ENCODE measurements at regions not wholly inside any gene's neighbourhood (a gene's known extent, or its start where the extent isn't known, plus 50 kb on each side); places are given as distances from the start of the nearest gene placed in this dataset.

GRCh38 chr11:128179039-128179438 is 408.3 kb downstream of the ETS1 start:
- H3K27ac ChIP-seq (ENCODE audit: low read depth in 1 of 2, low read length in 2 of 2) = no peak overlapping the region
- H3K4me1 ChIP-seq (ENCODE audit: control insufficient read depth in 1 of 2, insufficient read depth in 2 of 2, low read length in 2 of 2) = no peaks in the 10 kb centered on the region
- H3K36me3 ChIP-seq (ENCODE audit: control insufficient read depth in 1 of 2, insufficient read depth in 2 of 2, low read length in 1 of 2) = no peaks in the 10 kb centered on the region
- H3K27me3 ChIP-seq (ENCODE audit: control insufficient read depth in 1 of 2, insufficient read depth in 2 of 2, low read length in 1 of 2) = peaks cover 0 to 2% of the 10 kb centered on the region in 2 donors
- no peak for DNase-seq
- H3K4me3 ChIP-seq (ENCODE audit: low read length in 2 of 2) = no peak overlapping the region
- no peaks in the 10 kb centered on the region for H3K9me3 ChIP-seq (ENCODE audit: control insufficient read depth, low read length)
- ATAC-seq (ENCODE audit: low FRiP score) = no peak
- WGBS, 2 donors = 91 to 94% methylated on average over 2 of the region's 2 CpGs
- intact Hi-C loops (cut with DNase I) = loop anchor here (5.0 to 10.0 kb wide), 2 partner anchors 113 to 116 kb away; no protein-coding TSS in a partner anchor

- ATAC-seq (ENCODE audit: low FRiP score) (no peak), DNase-seq (no peak)
- intact Hi-C loops (cut with DNase I) = loop anchor here (2.0 to 10.0 kb wide), 6 partner anchors 118 to 658 kb away; no protein-coding TSS in a partner anchor
- peaks cover 0 to 2% of the 10 kb centered on the region in 2 donors for H3K27me3 ChIP-seq (ENCODE audit: control insufficient read depth in 1 of 2, insufficient read depth in 2 of 2, low read length in 1 of 2)
- no peaks in the 10 kb centered on the region for H3K36me3 ChIP-seq (ENCODE audit: control insufficient read depth in 1 of 2, insufficient read depth in 2 of 2, low read length in 1 of 2)
- no peaks in the 10 kb centered on the region for H3K9me3 ChIP-seq (ENCODE audit: control insufficient read depth, low read length)
- no peak overlapping the region for H3K4me3 ChIP-seq (ENCODE audit: low read length in 2 of 2)
- H3K27ac ChIP-seq (ENCODE audit: low read depth in 1 of 2, low read length in 2 of 2) = no peak overlapping the region
- WGBS, 2 donors = 92 to 94% methylated on average over 7 of the region's 7 CpGs
- H3K4me1 ChIP-seq (ENCODE audit: control insufficient read depth in 1 of 2, insufficient read depth in 2 of 2, low read length in 2 of 2) = no peaks in the 10 kb centered on the region
Observed at GRCh38 chr11:128174465-128175291, 412.7 kb downstream of the ETS1 start.

GRCh38 chr11:128172046-128172878 is 415.1 kb downstream of the ETS1 start:
- Histone ChIP-seq H3K27me3 (ENCODE audit: control insufficient read depth in 1 of 2, insufficient read depth in 2 of 2, low read length in 1 of 2) (peaks cover 0 to 2% of the 10 kb centered on the region in 2 donors), H3K27ac (ENCODE audit: low read depth in 1 of 2, low read length in 2 of 2) (no peak overlapping the region), H3K9me3 (ENCODE audit: control insufficient read depth, low read length) (no peaks in the 10 kb centered on the region), H3K4me1 (ENCODE audit: control insufficient read depth in 1 of 2, insufficient read depth in 2 of 2, low read length in 2 of 2) (no peaks in the 10 kb centered on the region), H3K36me3 (ENCODE audit: control insufficient read depth in 1 of 2, insufficient read depth in 2 of 2, low read length in 1 of 2) (no peaks in the 10 kb centered on the region), H3K4me3 (ENCODE audit: low read length in 2 of 2) (no peak overlapping the region)
- peak; percentile 83 for ATAC-seq (ENCODE audit: low FRiP score)
- intact Hi-C loops (cut with DNase I) = loop anchor here (2.0 to 10.0 kb wide), 5 partner anchors 123 to 660 kb away; no protein-coding TSS in a partner anchor
- DNase-seq = peak; percentile 84 to 91
- WGBS, 2 donors = 38 to 41% methylated on average over 4 of the region's 4 CpGs

- 19 to 20% methylated on average over 4 of the region's 4 CpGs for WGBS, 2 donors
Observed at GRCh38 chr11:128171506-128171905, 415.9 kb downstream of the ETS1 start.

GRCh38 chr11:128165572-128165971 is 421.8 kb downstream of the ETS1 start:
- 88% methylated on average over 4 of the region's 4 CpGs for WGBS, 2 donors
- H3K4me3 ChIP-seq (ENCODE audit: low read length in 2 of 2) = no peak overlapping the region
- no peaks in the 10 kb centered on the region for H3K36me3 ChIP-seq (ENCODE audit: control insufficient read depth in 1 of 2, insufficient read depth in 2 of 2, low read length in 1 of 2)
- H3K27me3 ChIP-seq (ENCODE audit: control insufficient read depth in 1 of 2, insufficient read depth in 2 of 2, low read length in 1 of 2) = no peaks in the 10 kb centered on the region
- intact Hi-C loops (cut with DNase I) = no loop called here
- ATAC-seq (ENCODE audit: low FRiP score) (no peak), DNase-seq (no peak)
- H3K4me1 ChIP-seq (ENCODE audit: control insufficient read depth in 1 of 2, insufficient read depth in 2 of 2, low read length in 2 of 2) = no peaks in the 10 kb centered on the region
- H3K27ac ChIP-seq (ENCODE audit: low read depth in 1 of 2, low read length in 2 of 2) = no peak overlapping the region
- no peaks in the 10 kb centered on the region for H3K9me3 ChIP-seq (ENCODE audit: control insufficient read depth, low read length)

More at GRCh38 chr11:128171506-128171905, 415.9 kb downstream of the ETS1 start:
- Histone ChIP-seq H3K27me3 (ENCODE audit: control insufficient read depth in 1 of 2, insufficient read depth in 2 of 2, low read length in 1 of 2) (peaks cover 0 to 2% of the 10 kb centered on the region in 2 donors), H3K4me1 (ENCODE audit: control insufficient read depth in 1 of 2, insufficient read depth in 2 of 2, low read length in 2 of 2) (no peaks in the 10 kb centered on the region), H3K36me3 (ENCODE audit: control insufficient read depth in 1 of 2, insufficient read depth in 2 of 2, low read length in 1 of 2) (no peaks in the 10 kb centered on the region), H3K27ac (ENCODE audit: low read depth in 1 of 2, low read length in 2 of 2) (no peak overlapping the region), H3K4me3 (ENCODE audit: low read length in 2 of 2) (no peak overlapping the region), H3K9me3 (ENCODE audit: control insufficient read depth, low read length) (no peaks in the 10 kb centered on the region)
- ATAC-seq (ENCODE audit: low FRiP score) (no peak), DNase-seq (no peak)
- intact Hi-C loops (cut with DNase I) = loop anchor here (5.0 to 10.0 kb wide), 4 partner anchors 123 to 661 kb away; no protein-coding TSS in a partner anchor

GRCh38 chr11:128164080-128164741 is 423.1 kb downstream of the ETS1 start:
- no peaks in the 10 kb centered on the region for H3K27me3 ChIP-seq (ENCODE audit: control insufficient read depth in 1 of 2, insufficient read depth in 2 of 2, low read length in 1 of 2)
- 86 to 89% methylated on average over 6 of the region's 6 CpGs for WGBS, 2 donors
- H3K27ac ChIP-seq (ENCODE audit: low read depth in 1 of 2, low read length in 2 of 2) = no peak overlapping the region
- no peak overlapping the region for H3K4me3 ChIP-seq (ENCODE audit: low read length in 2 of 2)
- no peaks in the 10 kb centered on the region for H3K4me1 ChIP-seq (ENCODE audit: control insufficient read depth in 1 of 2, insufficient read depth in 2 of 2, low read length in 2 of 2)
- no peaks in the 10 kb centered on the region for H3K9me3 ChIP-seq (ENCODE audit: control insufficient read depth, low read length)
- no peak for DNase-seq
- H3K36me3 ChIP-seq (ENCODE audit: control insufficient read depth in 1 of 2, insufficient read depth in 2 of 2, low read length in 1 of 2) = no peaks in the 10 kb centered on the region
- intact Hi-C loops (cut with DNase I) = no loop called here
- ATAC-seq (ENCODE audit: low FRiP score) = no peak

- DNase-seq = no peak
- H3K9me3 ChIP-seq (ENCODE audit: control insufficient read depth, low read length) = no peaks in the 10 kb centered on the region
- no peaks in the 10 kb centered on the region for H3K36me3 ChIP-seq (ENCODE audit: control insufficient read depth in 1 of 2, insufficient read depth in 2 of 2, low read length in 1 of 2)
- H3K4me3 ChIP-seq (ENCODE audit: low read length in 2 of 2) = no peak overlapping the region
- intact Hi-C loops (cut with DNase I) = no loop called here
- ATAC-seq (ENCODE audit: low FRiP score) = no peak
- H3K4me1 ChIP-seq (ENCODE audit: control insufficient read depth in 1 of 2, insufficient read depth in 2 of 2, low read length in 2 of 2) = no peaks in the 10 kb centered on the region
- H3K27ac ChIP-seq (ENCODE audit: low read depth in 1 of 2, low read length in 2 of 2) = no peak overlapping the region
- H3K27me3 ChIP-seq (ENCODE audit: control insufficient read depth in 1 of 2, insufficient read depth in 2 of 2, low read length in 1 of 2) = no peaks in the 10 kb centered on the region
- WGBS, 2 donors = 91 to 95% methylated on average over 1 of the region's 1 CpG
Observed at GRCh38 chr11:128161994-128162393, 425.4 kb downstream of the ETS1 start.

GRCh38 chr11:128161436-128161835 is 425.9 kb downstream of the ETS1 start:
- ATAC-seq (ENCODE audit: low FRiP score) = no peak
- intact Hi-C loops (cut with DNase I) = no loop called here
- Histone ChIP-seq H3K36me3 (ENCODE audit: control insufficient read depth in 1 of 2, insufficient read depth in 2 of 2, low read length in 1 of 2) (no peaks in the 10 kb centered on the region), H3K9me3 (ENCODE audit: control insufficient read depth, low read length) (no peaks in the 10 kb centered on the region), H3K27ac (ENCODE audit: low read depth in 1 of 2, low read length in 2 of 2) (no peak overlapping the region), H3K4me3 (ENCODE audit: low read length in 2 of 2) (no peak overlapping the region), H3K4me1 (ENCODE audit: control insufficient read depth in 1 of 2, insufficient read depth in 2 of 2, low read length in 2 of 2) (no peaks in the 10 kb centered on the region), H3K27me3 (ENCODE audit: control insufficient read depth in 1 of 2, insufficient read depth in 2 of 2, low read length in 1 of 2) (no peaks in the 10 kb centered on the region)
- WGBS, 2 donors = 95 to 97% methylated on average over 1 of the region's 1 CpG
- DNase-seq = no peak
